ENCODE measurements at regions not wholly inside any gene's neighbourhood (a gene's known extent, or its start where the extent isn't known, plus 50 kb on each side); places are given as distances from the start of the nearest gene placed in this dataset.
"Not testable (repeated sequence)": the region's sequence is repeated elsewhere in the genome, so short reads cannot be mapped to it uniquely, and the experiment has no call there.

DNA sequence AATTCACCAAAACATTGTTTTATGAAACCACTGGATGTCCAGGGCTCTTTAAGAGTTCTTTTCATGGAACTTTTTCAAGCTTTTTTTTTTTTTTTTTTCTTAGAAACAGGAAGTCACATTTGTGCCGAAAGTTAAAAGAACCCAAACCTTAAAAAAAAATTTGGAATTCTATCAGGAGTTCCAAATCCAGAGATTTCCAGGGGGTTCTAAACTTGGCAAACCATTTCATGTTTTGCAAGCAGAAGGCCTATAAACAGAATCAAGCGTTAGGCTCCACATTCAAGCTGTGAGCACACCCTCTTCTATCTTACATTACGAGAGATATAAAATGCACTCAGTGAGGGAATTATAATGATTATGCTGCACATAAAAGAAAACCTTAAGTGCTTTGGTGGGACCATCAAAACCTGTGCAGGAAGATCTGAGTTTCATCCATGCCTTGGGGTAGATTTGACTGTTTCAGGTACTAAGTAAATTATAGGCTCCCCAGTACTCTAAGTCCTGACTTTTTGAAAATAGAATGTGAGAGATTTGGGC is 154.8 kb upstream of the FAR2 start:
- DNase-seq, result no peak

GRCh38 chr12:28996688-28997087 is 152.4 kb upstream of the FAR2 start:
- DNase-seq, result no peak

GRCh38 chr12:28998662-28999120 is 150.4 kb upstream of the FAR2 start:
- DNase-seq, result peak in 1 of 3 donors; percentile 7

DNA sequence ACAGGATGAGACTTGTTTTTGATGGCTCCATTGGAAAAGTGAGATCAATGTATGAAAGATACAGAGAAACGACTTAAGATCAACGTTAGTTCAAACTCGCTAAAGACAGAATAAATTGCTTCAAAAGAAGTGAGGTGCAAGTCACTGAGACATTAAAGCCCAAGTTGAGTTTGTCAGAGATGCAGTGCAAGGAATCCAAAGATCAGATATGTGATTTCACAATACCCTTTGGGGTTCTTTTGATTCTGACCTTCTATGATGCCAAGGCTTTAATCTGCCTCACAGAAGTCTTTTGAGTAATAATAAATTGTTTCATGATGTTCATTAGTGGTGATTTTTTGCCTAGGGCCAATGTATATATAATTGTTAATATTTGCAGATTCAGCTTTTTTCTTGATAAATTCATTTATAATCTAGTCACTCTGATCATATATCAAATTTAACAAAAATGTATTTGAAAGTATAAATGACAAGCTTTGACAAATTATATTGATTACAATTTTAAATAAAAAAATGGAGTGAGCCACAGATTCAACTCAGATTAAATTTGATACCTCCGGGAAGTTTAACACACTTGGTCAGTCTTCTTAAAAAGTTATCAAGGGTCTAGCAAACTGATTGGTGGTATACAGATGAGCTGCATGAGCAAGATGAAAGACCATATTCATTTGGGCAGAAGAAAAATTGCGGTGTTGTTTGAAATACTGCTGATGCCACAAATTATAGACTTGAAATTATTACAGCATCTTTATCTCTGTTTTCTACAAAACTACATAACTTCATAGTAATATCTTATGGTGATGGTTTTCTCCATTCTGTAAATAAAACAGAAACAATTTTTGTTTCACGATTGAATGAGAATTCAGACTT is 144.8 kb upstream of the FAR2 start:
- no peak for DNase-seq

DNA sequence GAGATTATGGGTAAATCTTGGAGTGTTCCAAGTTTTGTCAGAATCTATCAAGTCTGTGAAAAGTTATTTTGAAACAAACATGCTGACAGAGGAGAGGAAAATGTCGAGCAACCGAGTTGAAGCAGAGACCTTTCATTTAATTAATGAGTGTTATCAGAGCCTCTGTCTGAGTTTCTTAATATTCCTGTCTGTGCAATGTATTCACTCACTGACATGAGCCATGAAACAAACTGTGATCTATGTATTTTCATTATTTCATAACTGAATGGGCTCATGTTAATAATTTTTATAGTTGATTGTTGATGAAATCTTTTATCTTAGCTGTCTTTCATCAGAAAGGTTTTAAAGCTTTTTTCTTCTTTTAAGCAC is 144.2 kb upstream of the FAR2 start:
- no peak for DNase-seq

GRCh38 chr12:29008786-29009185 is 140.3 kb upstream of the FAR2 start:
- DNase-seq, result no peak

GRCh38 chr12:29012673-29013072 is 136.4 kb upstream of the FAR2 start:
- no peak for DNase-seq

DNA sequence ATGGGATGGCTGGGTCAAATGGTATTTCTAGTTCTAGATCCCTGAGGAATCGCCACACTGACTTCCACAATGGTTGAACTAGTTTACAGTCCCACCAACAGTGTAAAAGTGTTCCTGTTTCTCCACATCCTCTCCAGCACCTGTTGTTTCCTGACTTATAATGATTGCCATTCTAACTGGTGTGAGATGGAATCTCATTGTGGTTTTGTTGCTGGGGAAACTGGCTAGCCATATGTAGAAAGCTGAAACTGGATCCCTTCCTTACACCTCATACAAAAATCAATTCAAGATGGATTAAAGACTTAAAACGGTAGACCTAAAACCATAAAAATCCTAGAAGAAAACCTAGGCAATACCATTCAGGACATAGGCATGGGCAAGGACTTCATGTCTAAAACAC is 131.5 kb upstream of the FAR2 start:
- DNase-seq, result not testable (repeated sequence)

- no peak for DNase-seq
These were observed 125.5 kb upstream of the FAR2 start for GRCh38 chr12:29023436-29024076.

- no peak for DNase-seq
These were observed 125.0 kb upstream of the FAR2 start for GRCh38 chr12:29024117-29024516.

DNA sequence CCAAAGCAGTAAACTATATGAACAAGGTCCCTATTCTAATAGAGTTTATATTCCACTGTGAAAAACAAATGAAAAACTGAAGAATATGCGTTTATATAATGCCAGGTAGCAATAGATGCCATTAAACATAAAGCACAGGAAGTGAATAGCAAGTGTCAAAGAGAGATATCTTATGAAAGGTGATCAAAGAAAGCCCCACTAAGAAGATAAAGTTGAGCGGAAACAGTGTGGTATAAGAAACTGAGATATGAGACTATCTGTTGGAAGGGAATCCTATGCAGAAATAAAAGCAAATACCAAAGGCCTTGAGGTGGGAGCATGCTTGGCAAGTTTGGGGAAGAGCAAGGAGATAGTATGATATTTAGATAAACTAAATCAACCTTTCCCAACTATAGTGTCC is 123.1 kb upstream of the FAR2 start:
- no peak for DNase-seq

- no peak for DNase-seq
These were observed 122.7 kb upstream of the FAR2 start for GRCh38 chr12:29026419-29026818.

DNA sequence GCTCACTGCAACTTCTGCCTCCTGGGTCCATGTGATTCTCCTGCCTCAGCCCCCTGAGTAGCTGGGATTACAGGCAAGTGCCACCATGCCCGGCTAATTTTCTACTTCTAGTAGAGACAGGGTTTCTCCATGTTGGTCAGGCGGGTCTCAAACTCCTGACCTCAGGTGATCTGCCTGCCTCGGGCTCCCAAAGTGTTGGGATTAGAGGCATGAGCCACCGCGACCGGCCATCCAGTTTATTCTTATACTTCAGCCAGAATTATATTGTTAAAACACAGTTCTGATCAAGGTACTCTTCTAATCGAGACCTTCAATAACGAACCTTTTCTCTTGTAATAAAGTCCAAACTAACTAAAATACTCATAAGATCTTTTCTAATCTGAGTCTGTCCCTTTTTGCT is 119.6 kb upstream of the FAR2 start:
- DNase-seq, result not testable (repeated sequence)

DNA sequence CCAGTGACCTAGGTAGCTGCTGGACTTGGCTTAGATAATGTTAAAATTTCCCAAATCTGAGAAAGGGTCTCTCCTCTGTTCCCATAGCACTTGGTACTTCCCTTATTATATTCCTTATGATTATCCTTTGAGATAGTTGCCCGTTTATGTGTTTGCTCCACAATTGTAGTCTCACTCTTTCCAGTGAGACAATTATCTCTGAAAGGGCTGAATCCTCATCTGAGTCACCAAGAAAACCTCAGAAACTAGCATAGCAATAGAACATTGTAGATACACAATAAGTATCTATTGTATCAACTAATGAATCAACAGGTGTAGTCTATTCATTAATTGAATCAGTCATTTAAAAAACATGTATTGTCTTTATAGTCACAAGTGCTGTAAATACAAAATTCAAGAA is 119.1 kb upstream of the FAR2 start:
- no peak for DNase-seq

- DNase-seq, result no peak
These were observed 116.6 kb upstream of the FAR2 start for GRCh38 chr12:29032446-29032845.

DNA sequence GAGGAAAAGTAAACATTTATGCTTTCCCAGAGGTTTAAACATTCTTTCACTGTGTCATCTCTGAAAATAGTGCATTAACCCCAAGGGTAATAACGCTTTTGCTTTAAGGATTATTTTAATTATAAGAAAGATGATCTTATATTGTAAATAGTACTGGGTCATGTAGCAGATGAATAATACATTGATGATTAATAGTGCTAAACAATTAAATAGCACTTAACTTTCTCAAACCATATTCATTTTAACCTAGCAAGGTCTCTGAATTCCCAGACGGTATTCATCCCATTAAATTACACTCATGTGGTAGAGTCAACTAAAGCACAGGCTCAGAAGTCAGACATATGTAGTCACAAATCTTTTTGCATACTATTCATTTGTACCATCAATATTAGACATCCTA is 115.6 kb upstream of the FAR2 start:
- no peak for DNase-seq

DNA sequence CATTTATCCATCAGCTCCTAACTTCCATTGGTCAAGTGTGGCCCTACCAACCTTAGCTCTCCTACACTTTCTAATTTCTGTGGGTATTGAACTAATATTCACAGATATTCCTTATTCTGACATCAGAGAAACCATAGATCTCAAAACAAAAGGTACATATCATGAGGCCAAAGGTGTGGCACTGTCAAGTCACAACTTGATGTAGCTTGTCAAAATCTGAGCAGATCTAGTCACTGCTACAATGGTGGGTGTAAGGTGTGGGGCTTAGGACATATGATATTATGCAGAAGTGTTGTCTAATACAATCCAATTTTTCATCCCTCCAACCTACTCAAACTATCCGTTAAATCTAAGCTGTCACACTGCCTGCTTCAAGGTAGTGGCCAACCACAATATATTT is 114.0 kb upstream of the FAR2 start:
- no peak for DNase-seq

GRCh38 chr12:29039013-29039412 is 110.1 kb upstream of the FAR2 start:
- no peak for DNase-seq

- no peak for DNase-seq
These were observed 107.5 kb upstream of the FAR2 start for GRCh38 chr12:29041621-29042020.

DNA sequence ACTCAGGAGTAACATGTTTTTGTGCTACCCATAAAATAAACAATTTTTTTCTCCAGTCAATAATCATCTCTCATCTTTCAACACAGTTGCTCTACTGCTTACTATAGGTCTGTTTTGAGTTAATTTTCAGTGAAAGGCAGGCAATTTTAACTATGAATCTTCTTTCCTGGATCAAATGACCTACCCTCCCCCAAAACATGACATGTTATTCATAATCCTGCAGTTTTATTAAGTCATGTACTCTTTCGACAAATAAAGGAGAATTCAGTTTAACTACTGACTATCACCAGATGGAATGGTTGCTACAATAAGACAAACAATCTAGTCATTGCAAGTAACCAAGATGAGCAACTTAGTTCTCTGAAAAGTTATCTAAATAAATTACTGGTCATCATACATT is 106.0 kb upstream of the FAR2 start:
- DNase-seq, result no peak

- DNase-seq, result no peak
These were observed 104.3 kb upstream of the FAR2 start for GRCh38 chr12:29044799-29045198.

GRCh38 chr12:29048787-29049186 is 100.3 kb upstream of the FAR2 start:
- peak in 2 of 3 donors; percentile 22 to 42 for DNase-seq

GRCh38 chr12:29050503-29050902 is 98.6 kb upstream of the FAR2 start:
- DNase-seq, result peak in 2 of 3 donors; percentile 36 to 49

DNA sequence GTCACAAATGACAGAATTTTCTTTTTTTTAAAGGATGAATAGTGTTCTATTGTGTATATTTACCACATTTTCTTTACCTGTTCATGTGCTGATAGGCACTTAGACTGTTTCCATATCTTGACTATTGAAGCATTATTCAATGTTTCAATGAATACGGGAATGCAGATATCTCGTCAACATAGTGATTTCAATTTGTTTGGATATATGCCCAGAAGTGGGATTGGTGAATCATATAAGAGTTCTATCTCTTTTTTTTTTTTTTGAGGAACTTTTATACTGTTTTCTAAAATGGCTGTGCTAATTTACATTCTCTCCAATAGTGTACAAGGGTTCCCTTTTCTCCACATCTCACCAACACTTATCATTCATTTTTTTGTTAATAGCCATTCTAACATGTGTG is 97.9 kb upstream of the FAR2 start:
- no peak for DNase-seq
